IMR-90 (cell line): ENCODE measurements at regions not wholly inside any gene's neighbourhood (a gene's known extent, or its start where the extent isn't known, plus 50 kb on each side); places are given as distances from the start of the nearest gene placed in this dataset.

Experiments used
- BHLHE40 ChIP-seq: fragments of 150-350 bp; IDR thresholded peaks from 2 replicates; pipeline ENCODE4 v1.6.1; 2016; ENCODE audit warnings: mild to moderate bottlenecking, low read depth, low read length
- CEBPB ChIP-seq: IDR thresholded peaks from 2 replicates; pipeline ENCODE4 v1.6.1; 2012; ENCODE audit warnings: low read depth, low read length, improper control_type of control experiment
- CHD1 ChIP-seq: IDR thresholded peaks from 2 replicates; pipeline ENCODE4 v1.6.1; 2012; ENCODE audit warnings: low read depth, low read length, improper control_type of control experiment
- FOS ChIP-seq: fragments of 150-350 bp; IDR thresholded peaks from 2 replicates; pipeline ENCODE4 v1.6.1; 2016; ENCODE audit warnings: low read depth, low read length
- MXI1 ChIP-seq: IDR thresholded peaks from 2 replicates; pipeline ENCODE4 v1.6.1; 2012; ENCODE audit warnings: low read depth, mild to moderate bottlenecking, low read length, moderate library complexity, borderline replicate concordance
- NFE2L2 ChIP-seq: fragments of 150-350 bp; IDR thresholded peaks from 2 replicates; pipeline ENCODE4 v1.6.1; 2016; ENCODE audit warnings: low read depth, mild to moderate bottlenecking, low read length
- POLR2A ChIP-seq: IDR thresholded peaks from 2 replicates; pipeline ENCODE4 v1.6.1; 2012; ENCODE audit warnings: mild to moderate bottlenecking, low read depth, low read length
- RAD21 ChIP-seq: IDR thresholded peaks from 2 replicates; pipeline ENCODE4 v1.6.1; 2012; ENCODE audit warnings: low read length, improper control_type of control experiment
- RCOR1 ChIP-seq: IDR thresholded peaks from 2 replicates; pipeline ENCODE4 v1.6.1; 2012; ENCODE audit warnings: mild to moderate bottlenecking, low read length, improper control_type of control experiment; ENCODE audit not compliant: insufficient replicate concordance
- SMC3 ChIP-seq: fragments of 150-350 bp; IDR thresholded peaks from 2 replicates; pipeline ENCODE4 v1.6.1; 2016; ENCODE audit warnings: low read depth, mild to moderate bottlenecking, antibody characterized with exemption, low read length, moderate library complexity
- TF ChIP-seq, protein P1 (sequence below): conservative IDR thresholded peaks from 2 replicates; pipeline ENCODE4 v1.5.1; 2012; ENCODE audit warnings: mild to moderate bottlenecking, low read depth, low read length, improper control_type of control experiment
- TF ChIP-seq, protein P2 (sequence below): fragments of 150-350 bp; IDR thresholded peaks from 2 replicates; pipeline ENCODE4 v1.6.1; 2017; ENCODE audit warnings: mild to moderate bottlenecking, antibody characterized with exemption, low read length, low read depth

DNA sequence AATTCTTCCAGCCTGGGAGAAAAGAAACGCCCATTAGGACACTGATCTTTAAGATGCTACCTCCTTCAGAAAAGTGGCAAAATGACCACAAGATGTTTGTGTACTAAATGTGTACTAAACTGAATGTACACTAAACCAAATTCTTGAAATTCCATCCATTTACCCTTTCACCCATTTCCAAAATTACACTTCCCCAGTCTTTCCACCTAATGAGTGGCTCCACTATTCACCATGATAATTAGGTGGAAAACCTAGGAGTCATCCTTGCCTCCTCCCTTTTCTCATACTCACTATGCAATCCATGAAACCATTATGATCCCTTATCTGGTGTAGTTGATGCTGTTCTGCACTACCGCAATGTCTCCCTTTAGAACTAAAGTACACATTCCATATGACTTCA lies 452.1 kb upstream of the THBS1 start:
- TF ChIP-seq, protein P1, sequence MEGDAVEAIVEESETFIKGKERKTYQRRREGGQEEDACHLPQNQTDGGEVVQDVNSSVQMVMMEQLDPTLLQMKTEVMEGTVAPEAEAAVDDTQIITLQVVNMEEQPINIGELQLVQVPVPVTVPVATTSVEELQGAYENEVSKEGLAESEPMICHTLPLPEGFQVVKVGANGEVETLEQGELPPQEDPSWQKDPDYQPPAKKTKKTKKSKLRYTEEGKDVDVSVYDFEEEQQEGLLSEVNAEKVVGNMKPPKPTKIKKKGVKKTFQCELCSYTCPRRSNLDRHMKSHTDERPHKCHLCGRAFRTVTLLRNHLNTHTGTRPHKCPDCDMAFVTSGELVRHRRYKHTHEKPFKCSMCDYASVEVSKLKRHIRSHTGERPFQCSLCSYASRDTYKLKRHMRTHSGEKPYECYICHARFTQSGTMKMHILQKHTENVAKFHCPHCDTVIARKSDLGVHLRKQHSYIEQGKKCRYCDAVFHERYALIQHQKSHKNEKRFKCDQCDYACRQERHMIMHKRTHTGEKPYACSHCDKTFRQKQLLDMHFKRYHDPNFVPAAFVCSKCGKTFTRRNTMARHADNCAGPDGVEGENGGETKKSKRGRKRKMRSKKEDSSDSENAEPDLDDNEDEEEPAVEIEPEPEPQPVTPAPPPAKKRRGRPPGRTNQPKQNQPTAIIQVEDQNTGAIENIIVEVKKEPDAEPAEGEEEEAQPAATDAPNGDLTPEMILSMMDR, result no peak
- TF ChIP-seq BHLHE40 (no peak), RCOR1 (no peak), MXI1 (no peak), POLR2A (no peak), RAD21 (no peak), NFE2L2 (no peak), CHD1 (no peak), SMC3 (no peak), CEBPB (no peak), FOS (no peak)
- TF ChIP-seq, protein P2, sequence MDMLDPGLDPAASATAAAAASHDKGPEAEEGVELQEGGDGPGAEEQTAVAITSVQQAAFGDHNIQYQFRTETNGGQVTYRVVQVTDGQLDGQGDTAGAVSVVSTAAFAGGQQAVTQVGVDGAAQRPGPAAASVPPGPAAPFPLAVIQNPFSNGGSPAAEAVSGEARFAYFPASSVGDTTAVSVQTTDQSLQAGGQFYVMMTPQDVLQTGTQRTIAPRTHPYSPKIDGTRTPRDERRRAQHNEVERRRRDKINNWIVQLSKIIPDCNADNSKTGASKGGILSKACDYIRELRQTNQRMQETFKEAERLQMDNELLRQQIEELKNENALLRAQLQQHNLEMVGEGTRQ, result no peak
